ENCODE measurements at regions not wholly inside any gene's neighbourhood (a gene's known extent, or its start where the extent isn't known, plus 50 kb on each side); places are given as distances from the start of the nearest gene placed in this dataset.

- TF ChIP-seq EZH2 (IDR thresholded peaks at IDR 0.05; ENCODE audit: low read length, missing control alignments) (no peak), CTCF (conservative IDR thresholded peaks at IDR 0.05 in 1 of 2, IDR thresholded peaks at IDR 0.05 in 1 of 2; ENCODE audit: low read depth in 1 of 2, low read length in 2 of 2) (no peak)
- no peaks in the 10 kb centered on the region for H3K27me3 ChIP-seq (ENCODE audit: control insufficient read depth, insufficient read depth, low read length)
- H3K4me3 ChIP-seq (replicated peaks in 1 of 4; ENCODE audit: control extremely low read depth in 1 of 4, insufficient read depth in 1 of 4, low read depth in 3 of 4, low read length in 4 of 4), result no peak overlapping the region
- H3K79me2 ChIP-seq (ENCODE audit: control insufficient read depth, insufficient read depth, low read length), result no peaks in the 10 kb centered on the region
- H2AFZ ChIP-seq (ENCODE audit: low read length), result no peak overlapping the region
- no peaks in the 10 kb centered on the region for H3K4me1 ChIP-seq (ENCODE audit: control insufficient read depth, extremely low read depth, insufficient read depth, low read length)
- no peak for DNase-seq (ENCODE audit: low read depth in 2 of 2)
- H3K36me3 ChIP-seq (ENCODE audit: control insufficient read depth, insufficient read depth, low read length), result no peaks in the 10 kb centered on the region
- no peak overlapping the region for H3K27ac ChIP-seq (ENCODE audit: insufficient read depth, low read length)
- H4K20me1 ChIP-seq (ENCODE audit: control insufficient read depth, extremely low read depth, insufficient read depth, low read length), result no peaks in the 10 kb centered on the region
- no peak overlapping the region for H3K9ac ChIP-seq (ENCODE audit: insufficient read depth, low read length)
- no peaks in the 10 kb centered on the region for H3K9me3 ChIP-seq (ENCODE audit: control insufficient read depth, insufficient read depth, low read depth, low read length)
- no peak overlapping the region for H3K4me2 ChIP-seq (ENCODE audit: extremely low read depth, insufficient read depth, low read length)
Observed at GRCh38 chr11:70760416-70761020, 362.2 kb downstream of the CTTN start.

- H4K20me1 ChIP-seq (ENCODE audit: control insufficient read depth, extremely low read depth, insufficient read depth, low read length), result no peaks in the 10 kb centered on the region
- no peak overlapping the region for H3K9ac ChIP-seq (ENCODE audit: insufficient read depth, low read length)
- DNase-seq (ENCODE audit: low read depth in 2 of 2), result no peak
- H3K4me3 ChIP-seq (replicated peaks in 1 of 4; ENCODE audit: control extremely low read depth in 1 of 4, insufficient read depth in 1 of 4, low read depth in 3 of 4, low read length in 4 of 4), result no peak overlapping the region
- H2AFZ ChIP-seq (ENCODE audit: low read length), result no peak overlapping the region
- H3K4me2 ChIP-seq (ENCODE audit: extremely low read depth, insufficient read depth, low read length), result no peak overlapping the region
- H3K4me1 ChIP-seq (ENCODE audit: control insufficient read depth, extremely low read depth, insufficient read depth, low read length), result no peaks in the 10 kb centered on the region
- TF ChIP-seq EZH2 (IDR thresholded peaks at IDR 0.05; ENCODE audit: low read length, missing control alignments) (no peak), CTCF (conservative IDR thresholded peaks at IDR 0.05 in 1 of 2, IDR thresholded peaks at IDR 0.05 in 1 of 2; ENCODE audit: low read depth in 1 of 2, low read length in 2 of 2) (no peak)
- no peaks in the 10 kb centered on the region for H3K79me2 ChIP-seq (ENCODE audit: control insufficient read depth, insufficient read depth, low read length)
- no peaks in the 10 kb centered on the region for H3K27me3 ChIP-seq (ENCODE audit: control insufficient read depth, insufficient read depth, low read length)
- H3K27ac ChIP-seq (ENCODE audit: insufficient read depth, low read length), result no peak overlapping the region
- no peaks in the 10 kb centered on the region for H3K9me3 ChIP-seq (ENCODE audit: control insufficient read depth, insufficient read depth, low read depth, low read length)
- no peaks in the 10 kb centered on the region for H3K36me3 ChIP-seq (ENCODE audit: control insufficient read depth, insufficient read depth, low read length)
Observed at GRCh38 chr11:70761094-70761907, 363.0 kb downstream of the CTTN start.

DNA sequence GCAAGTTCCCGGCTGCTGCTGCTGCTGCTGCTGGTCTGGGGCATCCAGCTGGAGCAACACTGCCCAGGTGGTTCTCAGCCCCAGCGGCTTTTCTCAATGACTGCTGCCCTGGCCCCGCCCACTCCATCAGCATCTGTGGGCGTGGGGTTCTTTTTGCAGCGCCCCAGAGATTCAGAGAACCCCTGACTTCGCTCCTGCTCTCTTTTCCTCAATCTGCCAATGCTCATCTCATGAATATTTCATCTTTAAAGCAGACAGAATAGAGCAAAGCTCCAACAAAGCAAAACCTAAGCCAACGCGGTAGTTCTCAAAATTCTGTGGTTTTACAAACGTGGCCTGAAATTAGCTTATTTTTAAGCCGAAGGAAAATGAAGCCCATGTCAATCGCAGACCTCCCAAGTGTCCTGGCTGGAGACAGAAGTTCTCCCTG lies 363.6 kb downstream of the CTTN start:
- Histone ChIP-seq H3K79me2 (ENCODE audit: control insufficient read depth, insufficient read depth, low read length) (no peaks in the 10 kb centered on the region), H3K9ac (ENCODE audit: insufficient read depth, low read length) (no peak overlapping the region), H3K36me3 (ENCODE audit: control insufficient read depth, insufficient read depth, low read length) (no peaks in the 10 kb centered on the region), H3K9me3 (ENCODE audit: control insufficient read depth, insufficient read depth, low read depth, low read length) (no peaks in the 10 kb centered on the region), H3K27me3 (ENCODE audit: control insufficient read depth, insufficient read depth, low read length) (no peaks in the 10 kb centered on the region), H2AFZ (ENCODE audit: low read length) (no peak overlapping the region), H3K4me3 (replicated peaks in 1 of 4; ENCODE audit: control extremely low read depth in 1 of 4, insufficient read depth in 1 of 4, low read depth in 3 of 4, low read length in 4 of 4) (no peak overlapping the region), H3K27ac (ENCODE audit: insufficient read depth, low read length) (no peak overlapping the region), H3K4me1 (ENCODE audit: control insufficient read depth, extremely low read depth, insufficient read depth, low read length) (no peaks in the 10 kb centered on the region), H4K20me1 (ENCODE audit: control insufficient read depth, extremely low read depth, insufficient read depth, low read length) (no peaks in the 10 kb centered on the region), H3K4me2 (ENCODE audit: extremely low read depth, insufficient read depth, low read length) (no peak overlapping the region)
- TF ChIP-seq EZH2 (IDR thresholded peaks at IDR 0.05; ENCODE audit: low read length, missing control alignments), result no peak
- no peak for TF ChIP-seq CTCF (conservative IDR thresholded peaks at IDR 0.05 in 1 of 2, IDR thresholded peaks at IDR 0.05 in 1 of 2; ENCODE audit: low read depth in 1 of 2, low read length in 2 of 2)
- DNase-seq (ENCODE audit: low read depth in 2 of 2), result no peak
